Fibroblast of lung (primary cell): ENCODE measurements at regions not wholly inside any gene's neighbourhood (a gene's known extent, or its start where the extent isn't known, plus 50 kb on each side); places are given as distances from the start of the nearest gene placed in this dataset.

Experiments
- DNase-seq, 2 donors: peaks; one replicate each; pipeline versions ENCODE4 v3.0.0 to v3.0.0-alpha.2; 2010; ENCODE audit warnings: low read depth in 2 of 2
- H2AFZ ChIP-seq: 2 replicates; pipeline ENCODE4 v1.5.1; 2012; ENCODE audit warnings: low read length, control low read depth, inconsistent platforms
- H3K27ac ChIP-seq: 2 replicates; pipeline ENCODE4 v1.5.1; 2011; ENCODE audit warnings: low read length, control low read depth; ENCODE audit not compliant: insufficient read depth
- H3K27me3 ChIP-seq: 2 replicates; pipeline ENCODE4 v1.5.1; 2011; ENCODE audit warnings: mild to moderate bottlenecking, low read length; ENCODE audit not compliant: control insufficient read depth, insufficient read depth
- H3K36me3 ChIP-seq: 2 replicates; pipeline ENCODE4 v1.5.1; 2011; ENCODE audit warnings: low read length; ENCODE audit not compliant: control insufficient read depth, insufficient read depth
- H3K4me1 ChIP-seq: 2 replicates; pipeline ENCODE4 v1.5.1; 2011; ENCODE audit warnings: low read length; ENCODE audit not compliant: control insufficient read depth, insufficient read depth; ENCODE audit errors: extremely low read depth
- H3K4me2 ChIP-seq: 2 replicates; pipeline ENCODE4 v1.5.1; 2011; ENCODE audit warnings: low read length, control low read depth; ENCODE audit not compliant: insufficient read depth; ENCODE audit errors: extremely low read depth
- H3K4me3 ChIP-seq, 4 experiments: fragments of 200-600 bp in 1 of 4; sonication (generic) in 1 of 4; replicated peaks in 1 of 4; 2 replicates each; pipeline ENCODE4 v1.5.1; 2011 to 2016; ENCODE audit warnings: low read length in 4 of 4, low read depth in 3 of 4, mild to moderate bottlenecking in 3 of 4, control low read depth in 2 of 4, inconsistent platforms in 1 of 4, mixed read lengths in 1 of 4; ENCODE audit not compliant: insufficient read depth in 1 of 4; ENCODE audit errors: control extremely low read depth in 1 of 4
- H3K79me2 ChIP-seq: 2 replicates; pipeline ENCODE4 v1.5.1; 2012; ENCODE audit warnings: mild to moderate bottlenecking, low read length, inconsistent platforms; ENCODE audit not compliant: control insufficient read depth, insufficient read depth
- H3K9ac ChIP-seq: 2 replicates; pipeline ENCODE4 v1.5.1; 2011; ENCODE audit warnings: mild to moderate bottlenecking, low read length, control low read depth; ENCODE audit not compliant: insufficient read depth
- H3K9me3 ChIP-seq: 2 replicates; pipeline ENCODE4 v1.5.1; 2012; ENCODE audit warnings: low read depth, low read length; ENCODE audit not compliant: control insufficient read depth, insufficient read depth
- H4K20me1 ChIP-seq: 2 replicates; pipeline ENCODE4 v1.5.1; 2011; ENCODE audit warnings: low read length; ENCODE audit not compliant: control insufficient read depth, insufficient read depth; ENCODE audit errors: extremely low read depth
- EZH2 ChIP-seq: IDR thresholded peaks from 2 replicates; pipeline ENCODE4 v1.5.1; 2012; ENCODE audit warnings: low read length, control low read depth, mild to moderate bottlenecking; ENCODE audit errors: missing control alignments
- TF ChIP-seq, protein P1 (sequence below), 2 donors: IDR thresholded peaks in 1 of 2; conservative IDR thresholded peaks in 1 of 2; 1 replicate in 1 of 2; 2 replicates in 1 of 2; pipeline ENCODE4 v1.5.1; 2011 to 2012; ENCODE audit warnings: low read length in 2 of 2, control low read depth in 1 of 2, inconsistent platforms in 1 of 2, low read depth in 1 of 2, mild to moderate bottlenecking in 1 of 2

DNA sequence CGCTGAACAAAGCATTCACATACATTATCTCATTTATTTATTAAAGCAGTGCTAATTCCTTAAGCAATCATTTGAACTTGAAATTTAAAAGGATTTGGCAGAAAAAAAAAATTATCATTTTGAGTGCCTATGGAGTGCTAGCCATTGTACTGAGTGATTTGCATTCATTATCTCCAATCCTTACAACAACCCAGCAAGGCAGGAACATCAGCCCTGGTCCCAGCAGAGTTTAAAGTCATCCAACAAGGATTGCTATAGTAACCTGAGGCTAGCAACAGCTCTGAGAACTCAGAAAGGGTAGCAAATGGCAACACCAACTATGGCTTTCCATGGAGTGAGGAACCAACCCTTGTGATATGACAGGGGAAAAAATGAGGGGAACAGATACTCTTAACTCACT lies 237.6 kb upstream of the SETMAR start:
- H3K4me2 ChIP-seq = no peak overlapping the region
- H3K36me3 ChIP-seq = no peaks in the 10 kb centered on the region
- no peaks in the 10 kb centered on the region for H3K79me2 ChIP-seq
- no peaks in the 10 kb centered on the region for H3K27me3 ChIP-seq
- no peak overlapping the region for H2AFZ ChIP-seq
- H3K9me3 ChIP-seq = no peaks in the 10 kb centered on the region
- H3K9ac ChIP-seq = no peak overlapping the region
- H3K4me1 ChIP-seq = no peaks in the 10 kb centered on the region
- H4K20me1 ChIP-seq = no peaks in the 10 kb centered on the region
- DNase-seq = no peak
- H3K27ac ChIP-seq = no peak overlapping the region
- no peak overlapping the region for H3K4me3 ChIP-seq
- TF ChIP-seq, protein P1, sequence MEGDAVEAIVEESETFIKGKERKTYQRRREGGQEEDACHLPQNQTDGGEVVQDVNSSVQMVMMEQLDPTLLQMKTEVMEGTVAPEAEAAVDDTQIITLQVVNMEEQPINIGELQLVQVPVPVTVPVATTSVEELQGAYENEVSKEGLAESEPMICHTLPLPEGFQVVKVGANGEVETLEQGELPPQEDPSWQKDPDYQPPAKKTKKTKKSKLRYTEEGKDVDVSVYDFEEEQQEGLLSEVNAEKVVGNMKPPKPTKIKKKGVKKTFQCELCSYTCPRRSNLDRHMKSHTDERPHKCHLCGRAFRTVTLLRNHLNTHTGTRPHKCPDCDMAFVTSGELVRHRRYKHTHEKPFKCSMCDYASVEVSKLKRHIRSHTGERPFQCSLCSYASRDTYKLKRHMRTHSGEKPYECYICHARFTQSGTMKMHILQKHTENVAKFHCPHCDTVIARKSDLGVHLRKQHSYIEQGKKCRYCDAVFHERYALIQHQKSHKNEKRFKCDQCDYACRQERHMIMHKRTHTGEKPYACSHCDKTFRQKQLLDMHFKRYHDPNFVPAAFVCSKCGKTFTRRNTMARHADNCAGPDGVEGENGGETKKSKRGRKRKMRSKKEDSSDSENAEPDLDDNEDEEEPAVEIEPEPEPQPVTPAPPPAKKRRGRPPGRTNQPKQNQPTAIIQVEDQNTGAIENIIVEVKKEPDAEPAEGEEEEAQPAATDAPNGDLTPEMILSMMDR (conservative IDR thresholded peaks at IDR 0.05 in 1 of 2, IDR thresholded peaks at IDR 0.05 in 1 of 2; ENCODE audit: low read depth in 1 of 2, low read length in 2 of 2) = no peak
- no peak for TF ChIP-seq EZH2

- no peaks in the 10 kb centered on the region for H3K27me3 ChIP-seq
- H3K9ac ChIP-seq = no peak overlapping the region
- no peak overlapping the region for H3K4me3 ChIP-seq
- no peaks in the 10 kb centered on the region for H3K4me1 ChIP-seq
- no peaks in the 10 kb centered on the region for H3K9me3 ChIP-seq
- no peaks in the 10 kb centered on the region for H4K20me1 ChIP-seq
- no peak for DNase-seq
- H3K79me2 ChIP-seq = no peaks in the 10 kb centered on the region
- no peak overlapping the region for H3K27ac ChIP-seq
- H2AFZ ChIP-seq = no peak overlapping the region
- TF ChIP-seq, protein P1 (conservative IDR thresholded peaks at IDR 0.05 in 1 of 2, IDR thresholded peaks at IDR 0.05 in 1 of 2; ENCODE audit: low read depth in 1 of 2, low read length in 2 of 2) = no peak
- no peak for TF ChIP-seq EZH2
- no peak overlapping the region for H3K4me2 ChIP-seq
- no peaks in the 10 kb centered on the region for H3K36me3 ChIP-seq
Measured at GRCh38 chr3:4067893-4068292, 235.3 kb upstream of the SETMAR start.

GRCh38 chr3:4069796-4070195 lies 233.4 kb upstream of the SETMAR start:
- no peak overlapping the region for H3K4me3 ChIP-seq
- no peaks in the 10 kb centered on the region for H3K79me2 ChIP-seq
- no peaks in the 10 kb centered on the region for H3K27me3 ChIP-seq
- DNase-seq = no peak
- H4K20me1 ChIP-seq = no peaks in the 10 kb centered on the region
- H3K9me3 ChIP-seq = no peaks in the 10 kb centered on the region
- H3K4me2 ChIP-seq = no peak overlapping the region
- H3K4me1 ChIP-seq = no peaks in the 10 kb centered on the region
- no peaks in the 10 kb centered on the region for H3K36me3 ChIP-seq
- H3K9ac ChIP-seq = no peak overlapping the region
- H3K27ac ChIP-seq = no peak overlapping the region
- TF ChIP-seq, protein P1 (conservative IDR thresholded peaks at IDR 0.05 in 1 of 2, IDR thresholded peaks at IDR 0.05 in 1 of 2; ENCODE audit: low read depth in 1 of 2, low read length in 2 of 2) = no peak
- TF ChIP-seq EZH2 = no peak
- H2AFZ ChIP-seq = no peak overlapping the region
